ENCODE measurements at regions not wholly inside any gene's neighbourhood (a gene's known extent, or its start where the extent isn't known, plus 50 kb on each side); places are given as distances from the start of the nearest gene placed in this dataset.

GRCh38 chr15:26222781-26223180 lies 359.7 kb upstream of the ATP10A start:
- TF ChIP-seq ZFX (IDR thresholded peaks at IDR 0.05), result no peak
- TF ChIP-seq RAD21 (IDR thresholded peaks at IDR 0.05; ENCODE audit: low read depth), result no peak
- no peak for TF ChIP-seq CTCF (IDR thresholded peaks at IDR 0.05 in 2 of 3, conservative IDR thresholded peaks at IDR 0.05 in 1 of 3; ENCODE audit: borderline replicate concordance in 1 of 3, insufficient read depth in 1 of 3, low read depth in 2 of 3, low read length in 2 of 3)
- TF ChIP-seq CEBPB (IDR thresholded peaks at IDR 0.05; ENCODE audit: low read depth), result no peak
- TF ChIP-seq SIN3A (IDR thresholded peaks at IDR 0.05; ENCODE audit: low read depth), result no peak
- no peak for TF ChIP-seq MAX (IDR thresholded peaks at IDR 0.05)
- no peak for TF ChIP-seq EZH2 (IDR thresholded peaks at IDR 0.05)
- no peak for TF ChIP-seq CBX3 (IDR thresholded peaks at IDR 0.05; ENCODE audit: low read depth)
- no peak for TF ChIP-seq ZNF274 (IDR thresholded peaks at IDR 0.05; ENCODE audit: low read depth, low read length)
